ENCODE measurements at regions not wholly inside any gene's neighbourhood (a gene's known extent, or its start where the extent isn't known, plus 50 kb on each side); places are given as distances from the start of the nearest gene placed in this dataset.

GRCh38 chr12:127054531-127054930 is 1212.4 kb upstream of the TMEM132C start:
- in situ Hi-C loops (cut with MboI; ENCODE audit: low sequenced_read_pairs): no loop called here
- Histone ChIP-seq H3K36me3 (replicated peaks) (no peaks in the 10 kb centered on the region), H3K27me3 (ENCODE audit: low read depth) (no peaks in the 10 kb centered on the region), H3K4me1 (no peaks in the 10 kb centered on the region), H3K4me3 (no peak overlapping the region), H3K9me3 (no peaks in the 10 kb centered on the region)
- no peak for DNase-seq (ENCODE audit: low spot score in 2 of 2)

GRCh38 chr12:127060310-127060847 is 1206.6 kb upstream of the TMEM132C start:
- Histone ChIP-seq H3K27me3 (ENCODE audit: low read depth) (no peaks in the 10 kb centered on the region), H3K9me3 (peaks cover 2% of the 10 kb centered on the region; the same call in 1 of the 2 replicates), H3K4me1 (no peaks in the 10 kb centered on the region), H3K4me3 (no peak overlapping the region), H3K36me3 (replicated peaks) (no peaks in the 10 kb centered on the region)
- no peak for DNase-seq (ENCODE audit: low spot score in 2 of 2)
- in situ Hi-C loops (cut with MboI; ENCODE audit: low sequenced_read_pairs): no loop called here

GRCh38 chr12:127060933-127061332 is 1206.0 kb upstream of the TMEM132C start:
- in situ Hi-C loops (cut with MboI; ENCODE audit: low sequenced_read_pairs): no loop called here
- peaks cover 2% of the 10 kb centered on the region; the same call in 1 of the 2 replicates for H3K9me3 ChIP-seq
- DNase-seq (ENCODE audit: low spot score in 2 of 2): no peak

GRCh38 chr12:127063339-127064072 is 1203.5 kb upstream of the TMEM132C start:
- Histone ChIP-seq H3K36me3 (replicated peaks) (no peaks in the 10 kb centered on the region), H3K9me3 (peaks cover 2% of the 10 kb centered on the region; the same call in 1 of the 2 replicates), H3K4me1 (no peaks in the 10 kb centered on the region), H3K27me3 (ENCODE audit: low read depth) (no peaks in the 10 kb centered on the region), H3K4me3 (no peak overlapping the region)
- in situ Hi-C loops (cut with MboI; ENCODE audit: low sequenced_read_pairs): no loop called here
- DNase-seq (ENCODE audit: low spot score in 2 of 2): no peak

More at GRCh38 chr12:127060933-127061332, 1206.0 kb upstream of the TMEM132C start:
- Histone ChIP-seq H3K27me3 (ENCODE audit: low read depth) (no peaks in the 10 kb centered on the region), H3K4me1 (no peaks in the 10 kb centered on the region), H3K4me3 (no peak overlapping the region), H3K36me3 (replicated peaks) (no peaks in the 10 kb centered on the region)

- Histone ChIP-seq H3K36me3 (replicated peaks) (no peaks in the 10 kb centered on the region), H3K27me3 (ENCODE audit: low read depth) (no peaks in the 10 kb centered on the region), H3K4me1 (no peaks in the 10 kb centered on the region), H3K9me3 (peaks cover 2% of the 10 kb centered on the region; the same call in 1 of the 2 replicates), H3K4me3 (no peak overlapping the region)
- in situ Hi-C loops (cut with MboI; ENCODE audit: low sequenced_read_pairs): no loop called here
- no peak for DNase-seq (ENCODE audit: low spot score in 2 of 2)
Measured at GRCh38 chr12:127064207-127064606, 1202.8 kb upstream of the TMEM132C start.

GRCh38 chr12:127065595-127065994 is 1201.4 kb upstream of the TMEM132C start:
- Histone ChIP-seq H3K4me3 (no peak overlapping the region), H3K4me1 (no peaks in the 10 kb centered on the region), H3K36me3 (replicated peaks) (no peaks in the 10 kb centered on the region), H3K27me3 (ENCODE audit: low read depth) (no peaks in the 10 kb centered on the region), H3K9me3 (peaks cover 2% of the 10 kb centered on the region; the same call in 1 of the 2 replicates)
- in situ Hi-C loops (cut with MboI; ENCODE audit: low sequenced_read_pairs): no loop called here
- no peak for DNase-seq (ENCODE audit: low spot score in 2 of 2)

- H3K36me3 ChIP-seq (replicated peaks): no peaks in the 10 kb centered on the region
- no peak for DNase-seq (ENCODE audit: low spot score in 2 of 2)
- H3K27me3 ChIP-seq (ENCODE audit: low read depth): no peaks in the 10 kb centered on the region
- in situ Hi-C loops (cut with MboI; ENCODE audit: low sequenced_read_pairs): no loop called here
- no peaks in the 10 kb centered on the region for H3K4me1 ChIP-seq
- H3K4me3 ChIP-seq: no peak overlapping the region
- no peaks in the 10 kb centered on the region for H3K9me3 ChIP-seq
Measured at GRCh38 chr12:127070515-127071157, 1196.3 kb upstream of the TMEM132C start.

GRCh38 chr12:127074161-127074560 is 1192.8 kb upstream of the TMEM132C start:
- no peak overlapping the region for H3K4me3 ChIP-seq
- DNase-seq (ENCODE audit: low spot score in 2 of 2): no peak
- in situ Hi-C loops (cut with MboI; ENCODE audit: low sequenced_read_pairs): no loop called here
- no peaks in the 10 kb centered on the region for H3K9me3 ChIP-seq
- no peaks in the 10 kb centered on the region for H3K4me1 ChIP-seq
- no peaks in the 10 kb centered on the region for H3K27me3 ChIP-seq (ENCODE audit: low read depth)
- H3K36me3 ChIP-seq (replicated peaks): no peaks in the 10 kb centered on the region

GRCh38 chr12:127075981-127076380 is 1191.0 kb upstream of the TMEM132C start:
- in situ Hi-C loops (cut with MboI; ENCODE audit: low sequenced_read_pairs): no loop called here
- DNase-seq (ENCODE audit: low spot score in 2 of 2): no peak
- no peak overlapping the region for H3K4me3 ChIP-seq
- no peaks in the 10 kb centered on the region for H3K4me1 ChIP-seq
- no peaks in the 10 kb centered on the region for H3K9me3 ChIP-seq
- no peaks in the 10 kb centered on the region for H3K27me3 ChIP-seq (ENCODE audit: low read depth)
- no peaks in the 10 kb centered on the region for H3K36me3 ChIP-seq (replicated peaks)

GRCh38 chr12:127077262-127078045 is 1189.5 kb upstream of the TMEM132C start:
- Histone ChIP-seq H3K9me3 (no peaks in the 10 kb centered on the region), H3K27me3 (ENCODE audit: low read depth) (no peaks in the 10 kb centered on the region), H3K4me3 (no peak overlapping the region), H3K4me1 (no peaks in the 10 kb centered on the region), H3K36me3 (replicated peaks) (no peaks in the 10 kb centered on the region)
- in situ Hi-C loops (cut with MboI; ENCODE audit: low sequenced_read_pairs): no loop called here
- no peak for DNase-seq (ENCODE audit: low spot score in 2 of 2)

- in situ Hi-C loops (cut with MboI; ENCODE audit: low sequenced_read_pairs): no loop called here
- Histone ChIP-seq H3K9me3 (no peaks in the 10 kb centered on the region), H3K4me1 (no peaks in the 10 kb centered on the region), H3K27me3 (ENCODE audit: low read depth) (no peaks in the 10 kb centered on the region), H3K36me3 (replicated peaks) (no peaks in the 10 kb centered on the region), H3K4me3 (no peak overlapping the region)
- DNase-seq (ENCODE audit: low spot score in 2 of 2): no peak
Measured at GRCh38 chr12:127078577-127079350, 1188.2 kb upstream of the TMEM132C start.

GRCh38 chr12:127079636-127080035 is 1187.3 kb upstream of the TMEM132C start:
- H3K4me3 ChIP-seq: no peak overlapping the region
- in situ Hi-C loops (cut with MboI; ENCODE audit: low sequenced_read_pairs): no loop called here

GRCh38 chr12:127081058-127081457 is 1185.9 kb upstream of the TMEM132C start:
- Histone ChIP-seq H3K36me3 (replicated peaks) (no peaks in the 10 kb centered on the region), H3K27me3 (ENCODE audit: low read depth) (no peaks in the 10 kb centered on the region), H3K4me3 (no peak overlapping the region), H3K9me3 (no peaks in the 10 kb centered on the region), H3K4me1 (no peaks in the 10 kb centered on the region)
- DNase-seq (ENCODE audit: low spot score in 2 of 2): no peak
- in situ Hi-C loops (cut with MboI; ENCODE audit: low sequenced_read_pairs): no loop called here

More at GRCh38 chr12:127079636-127080035, 1187.3 kb upstream of the TMEM132C start:
- H3K36me3 ChIP-seq (replicated peaks): no peaks in the 10 kb centered on the region
- no peak for DNase-seq (ENCODE audit: low spot score in 2 of 2)
- no peaks in the 10 kb centered on the region for H3K9me3 ChIP-seq
- H3K4me1 ChIP-seq: no peaks in the 10 kb centered on the region
- no peaks in the 10 kb centered on the region for H3K27me3 ChIP-seq (ENCODE audit: low read depth)

All from HAP-1 (cell line).